HG03039 (cell line): ENCODE measurements at regions not wholly inside any gene's neighbourhood (a gene's known extent, or its start where the extent isn't known, plus 50 kb on each side); places are given as distances from the start of the nearest gene placed in this dataset.
"Not testable (repeated sequence)": the region's sequence is repeated elsewhere in the genome, so short reads cannot be mapped to it uniquely, and the experiment has no call there.

ENCODE experiments used
- ATAC-seq: cut with Tn5 transposase; IDR thresholded peaks from one replicate; pipeline ENCODE4 v1.9.1; 2021; ENCODE audit warnings: mild to moderate bottlenecking, moderate library complexity; ENCODE audit not compliant: unreplicated experiment

DNA sequence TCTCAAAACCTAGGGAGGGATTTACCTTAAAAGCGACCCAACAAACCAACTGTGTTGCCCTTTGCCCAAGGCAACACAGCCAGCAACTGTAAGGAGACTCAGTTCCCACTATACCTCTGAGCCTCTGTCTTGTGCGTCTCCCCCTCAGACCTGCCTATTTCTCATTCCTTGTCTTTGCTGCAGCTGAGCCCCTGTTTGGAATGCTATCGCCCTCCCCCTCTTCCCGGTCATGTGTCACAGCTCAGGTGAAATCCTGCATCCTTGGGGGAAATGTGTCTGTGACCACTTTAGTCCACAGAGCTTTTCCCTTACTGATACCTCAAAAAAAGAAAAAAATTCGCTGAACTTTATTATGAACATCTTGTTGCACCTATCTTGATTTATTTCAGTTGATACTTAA, 52.0 kb upstream of the LRIG1 start:
- ATAC-seq = no peak

DNA sequence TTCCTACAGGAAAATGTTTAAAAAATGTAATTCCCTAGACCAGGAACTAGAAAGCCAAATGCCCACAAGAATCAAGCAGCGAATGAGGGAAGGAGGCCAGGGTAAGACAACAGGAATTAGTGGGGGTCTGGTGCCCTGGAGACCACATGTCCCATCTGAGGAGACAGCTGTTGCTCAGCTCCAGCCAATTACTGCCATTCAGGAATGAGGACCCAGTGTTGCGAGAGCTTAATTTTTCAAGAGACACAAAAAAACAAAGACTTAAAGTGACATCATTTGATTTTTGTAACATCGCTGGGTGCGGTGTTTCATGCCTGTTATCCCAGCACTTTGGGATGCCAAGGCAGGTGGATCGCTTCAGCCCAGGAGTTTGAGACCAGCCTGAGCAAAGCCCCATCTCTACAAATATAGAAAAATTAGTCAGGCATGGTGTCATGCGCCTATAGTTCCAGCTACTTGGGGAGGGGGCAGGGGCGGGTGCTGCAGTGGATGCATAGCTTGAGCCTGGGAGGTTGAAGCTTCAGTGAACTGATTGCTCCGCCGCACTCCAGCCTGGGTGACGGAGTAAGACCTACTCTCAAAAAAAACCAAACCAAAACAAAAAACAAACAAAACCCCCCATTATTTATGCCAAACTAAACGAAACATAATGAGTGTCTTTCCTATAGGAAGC, 52.8 kb upstream of the LRIG1 start:
- ATAC-seq = no peak

DNA sequence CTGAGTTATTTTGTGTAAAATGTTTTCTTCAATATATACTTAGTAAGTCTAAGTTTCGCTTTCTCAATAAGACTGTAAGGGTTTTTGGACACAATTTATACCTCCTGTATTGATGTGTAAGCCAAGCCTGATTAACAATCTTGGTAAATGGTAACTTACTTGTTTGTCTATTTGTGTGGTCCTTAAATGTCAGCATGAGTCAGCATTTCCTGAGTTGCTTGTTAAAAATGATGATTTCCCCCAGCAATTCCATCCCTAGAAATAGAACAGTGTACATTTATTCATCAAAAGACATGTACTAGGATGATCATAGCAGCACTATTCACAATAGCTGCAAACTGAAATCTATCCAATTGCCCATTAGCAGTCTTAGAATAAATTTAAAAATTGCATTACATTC, 53.4 kb upstream of the LRIG1 start:
- no peak for ATAC-seq

DNA sequence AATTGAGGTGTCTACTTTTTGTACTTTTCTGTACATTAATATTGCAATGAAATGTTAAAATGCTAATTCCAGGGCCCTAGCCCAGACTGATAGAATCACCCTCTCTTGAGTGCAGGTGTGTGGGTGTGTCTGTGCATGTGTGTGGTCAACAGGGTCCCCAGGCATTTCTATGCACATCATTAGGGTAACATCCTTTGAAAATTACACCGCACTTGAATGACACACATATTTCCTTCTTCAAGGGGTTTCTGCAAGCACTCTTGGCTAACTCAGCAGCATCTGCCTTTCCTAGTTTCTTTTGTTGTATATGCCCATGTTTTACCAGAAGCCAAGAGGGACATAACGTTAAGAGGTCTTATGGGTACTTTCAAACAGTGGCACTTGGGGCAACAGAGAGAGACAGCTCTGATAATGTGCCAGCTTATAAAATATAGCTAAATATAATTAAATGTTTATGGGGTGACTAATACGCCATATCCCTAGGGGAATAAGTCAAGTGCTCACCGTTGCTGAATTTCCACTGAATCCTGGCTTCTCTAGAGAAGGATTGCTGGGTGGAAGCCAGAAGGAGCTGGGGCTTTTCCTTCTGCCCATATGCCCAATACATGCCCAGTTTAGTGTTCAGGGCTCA, 54.5 kb upstream of the LRIG1 start:
- ATAC-seq = no peak

DNA sequence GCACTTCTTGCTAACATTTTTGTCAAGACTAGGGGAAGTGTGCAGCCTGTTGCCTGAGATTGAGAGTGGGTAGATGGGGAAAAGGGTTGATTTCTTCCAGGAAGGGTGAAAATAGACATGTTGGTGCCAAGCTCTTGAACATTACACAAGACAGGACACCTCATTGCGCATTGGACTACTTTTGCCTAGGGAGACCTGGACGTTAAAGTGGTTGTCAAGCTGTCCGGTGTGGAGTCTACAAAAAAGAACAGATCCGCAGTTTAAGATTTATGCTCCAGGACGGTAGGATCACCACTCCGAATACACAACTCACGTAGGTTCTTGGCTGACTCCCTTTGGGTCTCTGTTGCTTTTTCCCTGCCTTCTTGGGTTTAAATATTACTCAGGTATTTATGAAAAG, 56.3 kb upstream of the LRIG1 start:
- ATAC-seq = no peak

DNA sequence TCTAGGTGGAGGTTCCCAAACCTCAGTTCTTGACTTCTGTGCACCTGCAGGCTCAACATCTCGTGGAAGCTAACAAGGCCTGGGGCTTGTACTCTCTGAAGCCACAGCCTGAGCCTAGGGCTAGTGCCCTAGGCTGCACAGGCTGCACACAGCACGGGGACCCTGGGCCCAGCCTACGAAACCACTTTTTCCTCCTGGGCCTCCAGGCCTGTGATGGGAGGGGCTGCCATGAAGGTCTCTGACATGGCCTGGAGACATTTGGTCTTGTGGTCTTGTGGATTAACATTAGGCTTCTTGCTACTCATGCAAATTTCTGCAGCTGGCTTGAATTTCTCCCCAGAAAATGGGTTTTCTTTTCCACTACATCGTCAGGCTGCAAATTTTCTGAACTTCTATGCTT, 59.1 kb upstream of the LRIG1 start:
- ATAC-seq = not testable (repeated sequence)

DNA sequence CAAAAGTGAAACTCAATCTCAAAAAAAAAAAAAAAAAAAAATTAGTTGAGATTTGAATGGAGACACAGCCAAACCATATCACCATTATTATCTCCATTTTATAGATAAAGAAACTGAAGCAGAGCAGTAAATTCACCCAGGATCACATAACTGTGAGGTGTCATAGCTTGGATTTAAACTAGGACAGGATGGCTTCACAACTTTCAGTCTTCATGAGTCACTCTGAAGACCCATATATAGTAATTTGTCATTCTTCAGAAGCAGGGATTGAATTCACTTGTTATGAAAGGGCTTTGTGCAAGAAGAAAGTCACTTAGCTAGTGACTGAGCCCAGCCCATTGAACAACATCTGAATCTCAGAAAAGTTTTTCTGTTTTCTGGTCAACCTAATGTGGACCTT, 60.5 kb upstream of the LRIG1 start:
- no peak for ATAC-seq

DNA sequence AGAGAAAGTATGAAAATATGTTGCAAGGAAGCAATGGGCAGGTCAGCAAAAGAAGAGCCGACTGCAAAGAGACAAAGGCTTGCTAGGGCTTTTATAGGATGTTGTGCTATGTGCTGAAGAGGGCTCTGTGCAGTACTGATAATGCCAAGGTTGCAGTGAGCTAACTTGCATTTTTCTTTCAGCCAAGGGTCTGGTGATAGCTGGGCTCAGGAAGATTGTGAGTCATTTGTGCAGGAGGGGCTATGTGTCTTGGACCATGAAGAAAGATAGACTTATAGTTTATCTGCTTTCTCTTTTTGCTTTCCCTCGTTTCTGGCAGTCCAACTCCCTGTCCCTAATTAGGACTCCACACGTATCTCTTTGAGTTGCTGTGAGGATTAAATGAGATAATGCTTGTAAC, 64.5 kb upstream of the LRIG1 start:
- ATAC-seq = no peak

DNA sequence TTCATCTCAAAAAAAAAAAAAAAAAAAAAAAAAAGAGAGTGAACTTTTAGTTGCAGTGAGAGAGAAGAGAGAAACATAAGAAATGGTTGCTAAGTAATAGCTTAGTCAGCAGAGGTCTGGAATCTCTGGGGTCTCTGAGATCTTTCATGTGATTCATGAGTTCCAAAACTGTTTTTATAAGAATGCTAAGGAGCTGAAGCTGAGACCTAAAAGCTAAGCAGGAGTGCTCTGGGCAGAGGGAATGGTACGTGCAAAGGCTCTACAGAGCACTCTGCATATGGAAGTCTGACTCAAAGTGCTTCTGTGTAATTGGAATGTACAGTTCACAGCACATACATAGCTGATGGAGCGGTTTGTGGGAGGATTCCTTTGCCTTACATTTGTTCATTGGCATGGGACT, 66.3 kb upstream of the LRIG1 start:
- ATAC-seq = no peak

DNA sequence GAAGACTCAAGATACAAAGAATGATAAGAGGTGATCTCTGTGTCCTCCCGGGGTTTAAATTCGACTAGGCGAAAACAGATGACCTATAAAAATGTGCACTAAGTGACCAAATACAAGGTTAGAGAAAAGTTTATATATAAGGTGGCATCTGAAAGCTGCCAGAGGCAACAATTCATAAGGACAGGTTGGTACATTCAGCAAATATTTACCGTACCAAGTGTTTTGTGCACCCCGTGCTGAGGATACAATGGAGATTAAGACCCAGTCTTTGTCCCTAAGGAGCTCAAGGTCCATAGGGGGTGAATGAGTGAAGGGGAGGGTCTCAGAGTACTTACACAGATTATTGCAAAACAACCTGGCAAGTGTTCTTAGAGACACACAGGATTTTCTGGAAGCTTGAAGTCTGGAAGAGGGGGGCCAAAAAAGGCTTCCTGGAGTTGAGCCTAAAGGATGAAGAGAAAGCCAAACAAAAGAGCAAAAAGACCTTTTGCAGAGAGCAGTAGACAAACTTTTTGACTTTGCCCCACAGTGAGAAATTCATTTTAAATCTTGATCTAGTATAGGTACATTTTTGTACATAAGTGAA, 71.4 kb upstream of the LRIG1 start:
- no peak for ATAC-seq

DNA sequence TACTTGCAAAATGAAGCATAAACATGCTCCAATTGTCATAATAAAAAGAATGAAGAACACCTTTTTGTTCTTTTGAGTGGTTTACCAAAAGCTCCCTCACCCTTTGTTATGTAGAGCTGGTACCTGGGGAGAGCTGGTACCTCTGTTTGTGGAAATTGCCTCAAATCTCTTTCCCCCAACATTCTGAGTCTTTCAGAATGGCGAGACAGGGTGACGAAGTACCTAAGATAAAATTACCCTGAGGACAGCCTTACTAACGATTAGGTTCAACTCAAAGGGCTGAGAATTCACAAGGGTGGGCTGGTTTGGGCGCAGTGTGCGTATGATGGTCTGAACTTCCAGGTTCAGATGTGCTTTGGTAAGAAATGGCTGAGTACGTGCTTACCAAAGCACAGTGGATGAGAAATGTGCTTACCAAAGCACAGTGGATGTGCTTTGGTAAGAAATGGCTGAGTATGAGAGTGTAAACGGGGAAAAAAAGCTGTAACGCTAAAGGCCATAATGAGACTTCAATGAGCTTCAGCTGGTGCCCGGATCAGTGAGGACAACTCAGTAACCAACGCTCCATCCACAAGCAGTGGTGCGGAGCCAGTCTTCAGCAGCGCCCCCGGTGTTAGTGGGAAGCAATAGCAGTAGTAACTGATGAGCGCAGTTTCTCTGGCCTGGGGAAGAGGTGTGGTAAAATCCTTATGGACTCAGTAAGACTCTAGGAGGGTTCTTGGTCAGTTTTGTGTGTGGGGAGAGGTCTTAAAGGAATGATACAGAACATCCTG, 72.3 kb upstream of the LRIG1 start:
- ATAC-seq = no peak

DNA sequence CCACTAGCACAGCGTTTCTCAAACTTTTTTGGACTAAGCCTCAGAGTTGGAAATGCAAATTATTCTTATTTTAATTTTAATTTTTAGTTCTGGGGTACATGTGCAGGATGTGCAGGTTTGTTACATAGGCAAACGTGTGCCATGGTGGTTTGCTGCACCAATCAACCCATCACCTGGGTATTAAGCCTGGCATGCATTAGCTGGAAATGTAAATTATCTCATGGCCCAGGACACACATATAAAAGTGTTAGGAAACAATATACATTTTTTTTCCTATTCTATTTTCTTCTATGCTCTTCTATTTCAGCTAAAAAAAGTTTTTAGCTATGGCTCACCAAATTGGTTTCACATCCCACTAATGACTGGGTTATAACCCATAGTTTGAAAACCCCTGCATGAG, 73.3 kb upstream of the LRIG1 start:
- no peak for ATAC-seq

DNA sequence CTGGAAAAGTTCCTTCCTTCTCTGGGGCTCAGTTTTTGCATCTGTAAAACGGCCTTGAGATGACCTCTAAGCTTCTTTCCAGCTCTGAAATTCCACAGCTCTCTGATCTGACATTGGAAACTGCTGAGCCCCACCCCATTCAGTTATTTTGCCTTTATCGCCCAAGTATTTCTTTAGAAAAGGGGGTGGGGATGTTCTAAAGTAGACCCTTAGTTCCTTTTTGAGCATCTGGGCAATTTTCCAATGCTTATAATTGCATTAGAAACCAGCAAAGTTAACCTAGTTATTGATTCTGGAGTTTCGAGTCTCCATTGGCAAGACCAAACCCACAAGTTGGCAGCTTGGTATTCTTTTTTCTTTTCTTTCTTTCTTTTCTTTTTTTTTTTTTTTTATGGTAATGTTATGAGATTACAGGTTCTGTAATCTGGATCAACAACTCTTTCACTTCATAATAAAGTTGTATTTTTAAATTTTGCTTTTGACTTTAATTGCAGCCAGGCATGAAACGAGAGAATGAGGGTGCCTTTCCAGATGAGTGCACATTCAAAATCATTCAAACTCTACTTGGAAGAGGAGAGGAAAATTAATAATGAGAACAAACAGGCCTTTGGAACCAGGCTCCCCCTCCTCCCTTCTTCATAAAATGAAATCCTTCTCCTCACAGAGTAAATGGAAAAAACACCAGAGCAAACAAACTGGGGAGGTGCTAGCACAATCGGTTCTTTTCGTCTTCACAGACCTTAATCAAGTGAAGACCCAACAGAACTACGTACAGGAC, 76.8 kb upstream of the LRIG1 start:
- no peak for ATAC-seq

DNA sequence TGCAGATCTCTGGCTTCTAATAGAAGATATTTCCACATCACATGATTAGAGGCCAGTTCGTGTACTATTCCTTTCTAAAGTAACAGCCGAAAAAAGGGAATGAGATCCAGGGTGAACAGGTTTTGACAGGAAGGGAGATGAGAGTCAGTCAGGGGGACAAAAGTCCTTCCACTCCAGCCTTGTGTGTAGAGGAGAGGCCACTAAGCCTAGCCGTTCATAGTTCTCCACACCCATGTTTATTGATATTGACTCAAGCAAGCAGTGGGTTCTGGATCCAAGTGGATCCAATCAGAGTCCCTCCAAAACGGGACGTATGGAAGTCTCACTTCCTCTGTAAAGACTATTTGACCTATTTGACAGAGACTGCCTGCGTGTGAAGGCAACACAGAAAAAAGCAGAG, 80.4 kb upstream of the LRIG1 start:
- no peak for ATAC-seq

DNA sequence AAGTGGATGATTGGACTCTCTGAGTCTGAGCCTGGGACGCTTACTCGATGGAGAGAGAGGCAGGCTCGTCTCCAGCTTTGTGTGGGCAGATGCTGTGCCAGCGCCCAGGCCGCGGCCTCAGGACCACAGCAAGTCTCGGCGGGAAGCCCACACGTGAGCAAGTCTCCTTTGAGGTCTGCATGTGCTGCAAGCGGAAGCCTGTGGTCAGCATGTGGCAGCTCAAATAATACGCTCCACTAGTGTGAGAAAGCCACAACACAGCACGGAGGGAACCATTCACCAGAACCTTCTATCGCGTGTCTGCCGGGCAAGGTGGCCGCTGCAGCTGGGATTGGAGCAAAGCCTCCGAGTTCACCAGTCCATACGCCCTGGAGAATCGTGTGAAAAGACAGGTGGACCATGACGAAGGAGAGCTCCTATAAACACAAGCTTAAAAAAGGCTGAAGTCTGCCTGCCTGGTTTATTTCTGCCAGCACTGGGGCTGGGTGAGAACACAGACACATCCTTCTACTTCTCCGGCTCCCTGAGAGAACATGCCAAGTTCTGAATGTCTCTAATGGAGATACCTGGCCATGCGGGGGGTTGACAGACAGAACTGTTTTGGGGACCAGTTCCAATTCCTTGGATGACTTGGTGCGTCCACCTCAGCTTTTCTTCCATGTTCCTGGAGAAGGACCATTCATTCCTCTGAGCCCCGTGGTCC, 82.0 kb upstream of the LRIG1 start:
- peak; percentile 72 for ATAC-seq

DNA sequence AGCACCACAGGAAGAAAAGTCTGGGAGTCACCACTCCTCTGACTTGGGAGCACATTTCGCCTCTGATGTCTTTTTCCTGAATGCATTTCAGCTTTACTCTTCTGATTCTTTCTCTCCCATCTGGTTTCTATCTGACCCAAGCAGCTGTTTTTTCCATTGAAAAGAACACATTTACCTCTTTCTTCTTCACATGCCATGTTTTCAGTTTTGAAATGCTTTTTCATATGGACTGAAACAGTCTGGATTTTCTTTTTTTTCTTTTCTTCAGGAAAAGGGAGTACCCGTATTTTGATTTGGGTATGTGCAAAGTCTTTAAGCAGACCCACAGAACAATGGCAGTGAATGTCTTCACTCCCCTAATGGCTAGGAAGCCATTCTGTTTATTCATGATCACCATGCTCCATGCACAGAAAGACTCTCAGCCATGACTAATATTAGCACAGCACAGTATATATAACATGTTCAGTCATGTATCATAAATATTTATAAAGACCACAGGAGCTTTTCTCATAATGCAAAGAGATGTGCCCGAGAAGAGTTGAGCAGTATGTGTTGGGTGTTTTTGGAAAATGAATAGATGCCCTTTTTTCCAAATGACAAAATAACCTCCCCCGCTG, 82.7 kb upstream of the LRIG1 start:
- ATAC-seq = no peak

DNA sequence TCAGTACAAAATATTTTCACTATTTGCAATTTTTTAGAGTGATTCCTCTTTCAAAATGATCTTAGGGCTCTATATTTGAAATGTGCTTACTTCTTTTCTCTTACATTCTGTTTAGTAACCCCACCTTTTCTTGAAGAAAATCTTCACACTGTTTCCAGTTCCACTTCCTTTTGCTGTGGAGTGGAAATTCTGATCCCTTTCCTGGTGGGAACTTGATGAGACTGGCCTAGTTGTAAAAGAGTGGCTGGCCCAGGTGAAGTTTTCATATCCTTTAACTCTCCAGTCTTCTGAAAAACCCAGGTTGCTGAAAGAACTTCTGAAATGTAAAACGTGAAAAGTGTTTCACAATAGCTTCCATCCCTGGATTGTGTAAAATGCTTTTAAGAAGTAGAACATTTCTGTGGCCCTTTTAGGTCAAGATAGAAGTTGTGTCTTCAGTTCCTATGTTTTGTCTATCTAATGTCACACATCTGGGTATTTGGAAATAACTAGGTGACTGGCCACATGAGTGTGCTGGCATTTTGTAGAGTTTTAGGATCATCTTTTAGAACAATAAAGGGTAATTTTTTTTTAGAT, 84.8 kb upstream of the LRIG1 start:
- no peak for ATAC-seq

DNA sequence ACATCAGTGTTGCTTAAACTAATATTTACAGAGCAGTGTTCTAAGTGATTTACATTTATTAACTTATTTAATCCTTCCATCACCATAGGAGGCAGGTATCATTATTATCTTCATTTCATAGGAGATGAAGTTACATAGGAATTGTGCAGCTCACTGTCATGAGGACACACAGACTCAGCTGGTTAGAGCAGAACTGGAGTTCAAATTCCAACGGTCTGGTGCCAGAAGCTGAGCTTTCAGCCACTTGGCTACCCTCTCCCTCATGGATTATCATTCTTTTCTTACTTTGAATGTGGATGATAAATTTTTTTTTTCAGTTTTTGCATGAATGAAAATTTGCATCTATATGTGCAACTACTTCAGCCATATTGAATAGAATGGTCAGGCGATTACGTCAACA, 86.0 kb upstream of the LRIG1 start:
- ATAC-seq = no peak

DNA sequence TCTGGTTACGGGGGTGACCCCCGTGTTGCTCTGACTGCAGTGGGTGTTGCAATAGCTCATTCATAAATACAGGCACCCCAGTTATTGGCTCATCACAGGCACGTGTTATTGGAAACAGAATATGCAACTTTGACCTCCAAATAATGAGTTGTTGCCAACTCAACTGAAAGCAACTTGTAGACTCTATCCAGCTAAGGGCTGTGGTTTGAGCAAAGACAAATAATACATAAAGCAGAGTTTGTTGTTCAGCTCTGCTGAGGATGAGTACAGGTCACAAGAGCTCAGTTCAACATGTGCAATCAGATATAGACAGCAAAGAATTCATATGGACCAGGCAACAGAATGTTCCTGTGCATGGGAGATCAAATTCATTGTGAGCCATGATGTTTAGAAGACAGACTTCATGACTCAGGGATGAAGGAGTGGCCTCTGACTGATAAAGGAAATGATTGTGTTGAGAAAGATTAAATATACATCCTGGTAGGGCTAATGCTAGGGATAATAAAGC, 87.6 kb upstream of the LRIG1 start:
- no peak for ATAC-seq
